Kidney epithelial cell (primary cell): ENCODE measurements at regions not wholly inside any gene's neighbourhood (a gene's known extent, or its start where the extent isn't known, plus 50 kb on each side); places are given as distances from the start of the nearest gene placed in this dataset.

Experiments
- DNase-seq: peaks from one replicate; pipeline ENCODE4 v3.0.0-alpha.2; 2010; ENCODE audit warnings: low read depth
- H3K27me3 ChIP-seq: 2 replicates; pipeline ENCODE4 v1.6.0; 2011; ENCODE audit warnings: low read length; ENCODE audit not compliant: control insufficient read depth, insufficient read depth
- H3K36me3 ChIP-seq: 2 replicates; pipeline ENCODE4 v1.5.1; 2011; ENCODE audit warnings: low read length; ENCODE audit not compliant: control insufficient read depth, insufficient read depth
- H3K4me3 ChIP-seq: 2 replicates; pipeline ENCODE4 v1.5.1; 2011; ENCODE audit warnings: low read depth, mild to moderate bottlenecking, control low read depth, low read length
- TF ChIP-seq, protein P1 (sequence below): IDR thresholded peaks from 2 replicates; pipeline ENCODE4 v1.5.1; 2011; ENCODE audit warnings: mild to moderate bottlenecking, moderate library complexity, low read length, control low read depth, inconsistent platforms; ENCODE audit not compliant: insufficient read depth, poor library complexity, severe bottlenecking

- TF ChIP-seq, protein P1, sequence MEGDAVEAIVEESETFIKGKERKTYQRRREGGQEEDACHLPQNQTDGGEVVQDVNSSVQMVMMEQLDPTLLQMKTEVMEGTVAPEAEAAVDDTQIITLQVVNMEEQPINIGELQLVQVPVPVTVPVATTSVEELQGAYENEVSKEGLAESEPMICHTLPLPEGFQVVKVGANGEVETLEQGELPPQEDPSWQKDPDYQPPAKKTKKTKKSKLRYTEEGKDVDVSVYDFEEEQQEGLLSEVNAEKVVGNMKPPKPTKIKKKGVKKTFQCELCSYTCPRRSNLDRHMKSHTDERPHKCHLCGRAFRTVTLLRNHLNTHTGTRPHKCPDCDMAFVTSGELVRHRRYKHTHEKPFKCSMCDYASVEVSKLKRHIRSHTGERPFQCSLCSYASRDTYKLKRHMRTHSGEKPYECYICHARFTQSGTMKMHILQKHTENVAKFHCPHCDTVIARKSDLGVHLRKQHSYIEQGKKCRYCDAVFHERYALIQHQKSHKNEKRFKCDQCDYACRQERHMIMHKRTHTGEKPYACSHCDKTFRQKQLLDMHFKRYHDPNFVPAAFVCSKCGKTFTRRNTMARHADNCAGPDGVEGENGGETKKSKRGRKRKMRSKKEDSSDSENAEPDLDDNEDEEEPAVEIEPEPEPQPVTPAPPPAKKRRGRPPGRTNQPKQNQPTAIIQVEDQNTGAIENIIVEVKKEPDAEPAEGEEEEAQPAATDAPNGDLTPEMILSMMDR: no peak
- Histone ChIP-seq H3K27me3 (no peaks in the 10 kb centered on the region), H3K4me3 (no peak overlapping the region), H3K36me3 (no peaks in the 10 kb centered on the region)
- DNase-seq: no peak
Measured at GRCh38 chr4:12211636-12212035, 782.9 kb upstream of the HS3ST1 start.

GRCh38 chr4:12207396-12207795 is 778.7 kb upstream of the HS3ST1 start:
- no peaks in the 10 kb centered on the region for H3K27me3 ChIP-seq
- no peaks in the 10 kb centered on the region for H3K36me3 ChIP-seq
- TF ChIP-seq, protein P1: no peak
- no peak overlapping the region for H3K4me3 ChIP-seq
- no peak for DNase-seq

GRCh38 chr4:12206091-12206490 is 777.4 kb upstream of the HS3ST1 start:
- TF ChIP-seq, protein P1: no peak
- Histone ChIP-seq H3K36me3 (no peaks in the 10 kb centered on the region), H3K4me3 (no peak overlapping the region), H3K27me3 (no peaks in the 10 kb centered on the region)
- no peak for DNase-seq

DNA sequence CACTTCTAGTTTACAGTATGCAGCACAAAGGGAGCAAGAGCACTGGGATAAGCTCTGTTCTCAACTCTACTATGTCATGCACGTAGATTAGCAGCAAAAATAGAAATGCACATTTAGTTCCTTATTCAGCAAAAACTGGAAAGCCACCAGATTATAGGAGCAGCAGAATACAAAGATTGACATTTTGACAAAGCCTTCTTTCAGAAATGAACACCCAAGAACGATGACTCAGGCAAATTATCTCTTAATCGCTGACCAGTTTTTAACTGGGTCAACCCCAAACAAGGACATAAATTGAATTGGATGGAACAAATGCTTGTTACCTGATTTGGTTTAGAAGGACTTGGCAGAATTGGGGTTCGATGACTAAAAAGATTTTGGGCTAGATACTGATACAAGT is 775.3 kb upstream of the HS3ST1 start:
- H3K27me3 ChIP-seq: no peaks in the 10 kb centered on the region
- TF ChIP-seq, protein P1: no peak
- H3K36me3 ChIP-seq: no peaks in the 10 kb centered on the region
- DNase-seq: no peak
- H3K4me3 ChIP-seq: no peak overlapping the region

- Histone ChIP-seq H3K4me3 (no peak overlapping the region), H3K36me3 (no peaks in the 10 kb centered on the region), H3K27me3 (no peaks in the 10 kb centered on the region)
- TF ChIP-seq, protein P1: no peak
- no peak for DNase-seq
Measured at GRCh38 chr4:12200226-12200625, 771.5 kb upstream of the HS3ST1 start.

GRCh38 chr4:12186526-12186925 is 757.8 kb upstream of the HS3ST1 start:
- DNase-seq: no peak
- no peaks in the 10 kb centered on the region for H3K36me3 ChIP-seq

More at GRCh38 chr4:12186526-12186925, 757.8 kb upstream of the HS3ST1 start:
- TF ChIP-seq, protein P1: no peak
- Histone ChIP-seq H3K4me3 (no peak overlapping the region), H3K27me3 (no peaks in the 10 kb centered on the region)
